Colonic mucosa (tissue), 4 donors: ENCODE measurements at regions not wholly inside any gene's neighbourhood (a gene's known extent, or its start where the extent isn't known, plus 50 kb on each side); places are given as distances from the start of the nearest gene placed in this dataset.
"Not testable (repeated sequence)": the region's sequence is repeated elsewhere in the genome, so short reads cannot be mapped to it uniquely, and the experiment has no call there.

Experiments
- DNase-seq: peaks from one replicate; pipeline ENCODE4 v3.0.0-alpha.2; 2020
- H3K27ac ChIP-seq: fragments of 200-600 bp; one replicate; pipeline ENCODE4 v1.8.0; 2021
- H3K27me3 ChIP-seq: fragments of 200-600 bp; one replicate; pipeline ENCODE4 v1.8.0; 2021
- H3K36me3 ChIP-seq: fragments of 200-600 bp; one replicate; pipeline ENCODE4 v1.8.0; 2021
- H3K4me1 ChIP-seq: fragments of 200-600 bp; one replicate; pipeline ENCODE4 v1.8.0; 2021; ENCODE audit warnings: mild to moderate bottlenecking
- H3K4me3 ChIP-seq: fragments of 200-600 bp; one replicate; pipeline ENCODE4 v1.8.0; 2021
- H3K9ac ChIP-seq, 2 donors: one replicate each; pipeline ENCODE4 v1.7.0; 2013; ENCODE audit warnings: control low read depth in 2 of 2, low read depth in 2 of 2, low read length in 2 of 2
- H3K9me3 ChIP-seq: fragments of 200-600 bp; one replicate; pipeline ENCODE4 v1.8.0; 2021
- intact Hi-C: fragments of 100-400 bp; cut with DNase I; formaldehyde crosslinking; loops from one replicate; pipeline ENCODE4 v1.14.1; 2022
- TF ChIP-seq, protein P1 (sequence below): fragments of 200-600 bp; IDR thresholded peaks from one replicate; pipeline ENCODE4 v1.8.0; 2022; ENCODE audit warnings: antibody characterized with exemption, mild to moderate bottlenecking
- donor health status: healthy.
- donor health status: DM: no; HTN: no; CAD: no.
- donor health status: DM: no; HTN: no; CAD: no.

DNA sequence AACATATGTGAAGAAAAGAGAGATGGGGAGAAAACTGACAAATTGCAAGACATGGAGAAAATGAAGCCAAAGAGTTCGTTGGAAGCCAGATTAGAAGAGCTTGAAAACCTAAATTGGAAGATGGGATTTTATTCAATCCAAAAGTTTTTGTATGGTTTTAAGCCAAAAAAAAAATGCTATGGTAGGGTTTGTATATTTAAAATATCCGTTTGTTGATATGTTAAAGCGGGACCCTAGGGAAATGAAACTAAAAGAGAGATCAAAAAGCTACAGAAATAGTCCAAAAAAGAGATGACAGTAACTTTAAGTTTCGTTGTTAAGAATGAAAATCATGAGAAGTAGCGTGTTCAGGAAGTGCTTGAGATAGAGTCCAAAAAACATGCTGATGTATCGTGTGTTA lies 617.7 kb upstream of the ADGRL2 start:
- Histone ChIP-seq H3K36me3 (no peaks in the 10 kb centered on the region), H3K9me3 (no peaks in the 10 kb centered on the region), H3K4me1 (no peaks in the 10 kb centered on the region), H3K27ac (no peak overlapping the region), H3K27me3 (no peaks in the 10 kb centered on the region), H3K9ac (no peak overlapping the region), H3K4me3 (no peak overlapping the region)
- intact Hi-C loops = no loop called here
- TF ChIP-seq, protein P1, sequence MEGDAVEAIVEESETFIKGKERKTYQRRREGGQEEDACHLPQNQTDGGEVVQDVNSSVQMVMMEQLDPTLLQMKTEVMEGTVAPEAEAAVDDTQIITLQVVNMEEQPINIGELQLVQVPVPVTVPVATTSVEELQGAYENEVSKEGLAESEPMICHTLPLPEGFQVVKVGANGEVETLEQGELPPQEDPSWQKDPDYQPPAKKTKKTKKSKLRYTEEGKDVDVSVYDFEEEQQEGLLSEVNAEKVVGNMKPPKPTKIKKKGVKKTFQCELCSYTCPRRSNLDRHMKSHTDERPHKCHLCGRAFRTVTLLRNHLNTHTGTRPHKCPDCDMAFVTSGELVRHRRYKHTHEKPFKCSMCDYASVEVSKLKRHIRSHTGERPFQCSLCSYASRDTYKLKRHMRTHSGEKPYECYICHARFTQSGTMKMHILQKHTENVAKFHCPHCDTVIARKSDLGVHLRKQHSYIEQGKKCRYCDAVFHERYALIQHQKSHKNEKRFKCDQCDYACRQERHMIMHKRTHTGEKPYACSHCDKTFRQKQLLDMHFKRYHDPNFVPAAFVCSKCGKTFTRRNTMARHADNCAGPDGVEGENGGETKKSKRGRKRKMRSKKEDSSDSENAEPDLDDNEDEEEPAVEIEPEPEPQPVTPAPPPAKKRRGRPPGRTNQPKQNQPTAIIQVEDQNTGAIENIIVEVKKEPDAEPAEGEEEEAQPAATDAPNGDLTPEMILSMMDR = no peak
- DNase-seq = no peak

DNA sequence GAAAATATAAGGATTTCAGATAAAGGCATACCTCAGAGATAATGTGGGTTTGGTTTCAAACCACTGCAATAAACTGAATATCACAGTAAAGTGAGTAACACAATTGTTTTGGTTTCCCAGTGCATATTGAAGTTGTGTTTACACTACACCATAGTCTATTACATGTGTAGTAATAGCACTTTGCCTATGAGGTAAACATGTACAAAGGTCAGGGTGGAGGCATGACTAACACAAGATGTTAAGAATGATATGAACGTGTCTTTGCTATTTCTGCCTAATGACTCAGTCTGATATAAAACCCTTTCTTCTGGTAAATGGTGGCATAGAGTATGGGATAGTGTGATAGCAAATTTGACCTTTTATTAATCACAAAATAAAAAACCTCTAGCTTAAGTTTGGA lies 621.5 kb upstream of the ADGRL2 start:
- Histone ChIP-seq H3K36me3 (no peaks in the 10 kb centered on the region), H3K27me3 (no peaks in the 10 kb centered on the region), H3K9me3 (no peaks in the 10 kb centered on the region), H3K4me3 (no peak overlapping the region), H3K27ac (no peak overlapping the region), H3K9ac (no peak overlapping the region), H3K4me1 (no peaks in the 10 kb centered on the region)
- no peak for DNase-seq
- intact Hi-C loops = no loop called here
- TF ChIP-seq, protein P1 = no peak

DNA sequence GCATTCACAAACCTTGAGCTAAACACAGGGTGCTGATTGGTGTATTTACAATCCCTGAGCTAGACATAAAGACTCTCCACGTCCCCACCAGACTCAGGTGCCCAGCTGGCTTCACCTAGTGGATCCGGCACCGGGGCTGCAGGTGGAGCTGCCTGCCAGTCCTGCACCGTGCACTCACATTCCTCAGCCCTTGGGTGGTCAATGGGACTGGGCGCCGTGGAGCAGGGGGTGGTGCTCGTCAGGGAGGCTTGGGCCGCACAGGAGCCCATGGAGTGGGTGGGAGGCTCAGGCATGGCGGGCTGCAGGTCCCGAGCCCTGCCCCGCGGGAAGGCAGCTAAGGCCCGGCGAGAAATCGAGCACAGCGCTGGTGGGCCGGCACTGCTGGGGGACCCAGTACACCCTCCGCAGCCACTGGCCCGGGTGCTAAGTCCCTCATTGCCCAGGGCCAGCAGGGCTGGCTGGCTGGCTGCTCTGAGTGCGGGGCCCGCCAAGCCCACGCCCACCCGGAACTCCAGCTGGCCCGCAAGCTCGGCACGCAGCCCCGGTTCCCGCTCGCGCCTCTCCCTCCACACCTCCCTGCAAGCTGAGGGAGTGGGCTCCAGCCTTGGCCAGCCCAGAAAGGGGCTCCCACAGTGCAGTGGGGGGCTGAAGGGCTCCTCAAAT lies 622.2 kb upstream of the ADGRL2 start:
- H3K4me3 ChIP-seq, H3K27ac ChIP-seq, H3K27me3 ChIP-seq, H3K36me3 ChIP-seq, intact Hi-C loops, H3K9me3 ChIP-seq, H3K4me1 ChIP-seq, H3K9ac ChIP-seq, DNase-seq: not testable (repeated sequence)

DNA sequence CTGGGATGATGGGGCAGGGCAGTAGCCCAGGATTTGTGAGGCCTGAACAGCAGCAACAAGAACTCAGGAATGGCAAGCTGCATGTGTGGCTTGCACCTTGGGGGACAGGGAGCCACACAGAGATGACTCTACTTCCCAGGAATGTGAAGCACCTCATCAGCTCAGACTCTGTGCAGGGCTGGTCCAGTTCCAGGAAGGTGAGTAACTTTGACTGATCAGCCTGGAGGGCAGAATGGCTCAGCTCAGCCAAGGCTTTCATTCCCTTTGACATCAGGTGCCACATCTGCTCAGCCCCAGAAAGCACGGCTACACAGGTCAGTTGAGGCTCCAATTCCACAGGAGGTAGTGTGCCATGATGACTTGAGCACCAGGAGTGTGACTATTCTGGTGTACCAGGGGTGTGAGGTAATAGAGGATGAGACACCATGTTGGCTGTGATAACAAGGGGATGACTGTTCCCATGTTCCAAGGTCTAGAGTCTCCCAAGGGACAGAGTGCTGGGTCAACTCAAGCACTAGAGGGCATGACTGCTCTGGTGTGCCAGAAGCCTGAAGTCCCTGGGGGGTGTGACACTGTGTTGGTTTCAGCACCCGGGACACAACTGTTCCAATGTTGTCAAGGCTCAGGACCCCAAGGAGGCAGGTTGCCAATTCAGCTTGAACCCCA lies 625.8 kb upstream of the ADGRL2 start:
- Histone ChIP-seq H3K9ac (no peak overlapping the region), H3K27me3 (no peaks in the 10 kb centered on the region), H3K9me3 (no peaks in the 10 kb centered on the region), H3K27ac (no peak overlapping the region), H3K4me3 (no peak overlapping the region), H3K36me3 (no peaks in the 10 kb centered on the region), H3K4me1 (no peaks in the 10 kb centered on the region)
- no peak for DNase-seq
- TF ChIP-seq, protein P1 = no peak
- intact Hi-C loops = no loop called here

DNA sequence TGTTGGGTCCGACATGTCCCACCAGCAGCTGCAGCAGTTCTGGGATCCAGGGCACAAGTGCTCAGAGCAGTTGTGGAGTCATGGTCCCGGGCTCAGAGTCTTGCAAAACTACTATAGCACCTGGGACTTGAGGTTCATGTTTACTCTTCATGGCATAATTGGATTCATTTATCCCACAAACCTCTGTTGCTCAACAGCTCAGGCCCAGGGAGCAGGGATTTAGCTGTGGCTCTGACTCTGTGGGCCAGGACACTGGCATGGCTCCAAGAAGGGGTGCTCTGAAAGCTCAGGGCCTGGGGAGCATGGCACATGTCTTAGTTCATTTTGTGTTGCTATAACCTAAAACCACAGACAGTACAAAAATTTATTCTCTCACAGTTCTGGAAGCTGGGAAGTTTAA lies 626.7 kb upstream of the ADGRL2 start:
- no peak overlapping the region for H3K9ac ChIP-seq
- H3K36me3 ChIP-seq = no peaks in the 10 kb centered on the region
- DNase-seq = no peak
- no peaks in the 10 kb centered on the region for H3K9me3 ChIP-seq
- no peaks in the 10 kb centered on the region for H3K27me3 ChIP-seq
- no peak overlapping the region for H3K4me3 ChIP-seq
- intact Hi-C loops = no loop called here
- no peak overlapping the region for H3K27ac ChIP-seq
- no peaks in the 10 kb centered on the region for H3K4me1 ChIP-seq
- TF ChIP-seq, protein P1 = no peak

DNA sequence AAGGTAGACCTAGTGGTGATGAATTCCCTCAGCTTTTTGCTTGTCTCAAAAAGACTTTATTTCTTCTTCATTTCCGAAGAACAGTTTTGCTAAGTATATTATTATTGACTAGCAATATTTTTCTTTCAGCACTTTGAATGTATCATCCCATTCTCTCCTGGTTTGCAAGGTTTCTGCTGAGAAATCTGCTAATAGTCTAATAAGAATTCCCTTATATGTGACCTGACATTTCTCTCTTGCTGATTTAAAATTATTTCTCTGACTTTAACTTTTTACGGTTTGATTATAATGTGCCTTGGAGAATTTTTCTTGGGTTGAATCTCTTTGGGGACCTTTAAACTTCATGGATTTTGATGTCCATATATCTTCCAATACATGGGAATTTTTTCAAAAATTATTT lies 628.3 kb upstream of the ADGRL2 start:
- Histone ChIP-seq H3K27me3 (no peaks in the 10 kb centered on the region), H3K9ac (no peak overlapping the region), H3K4me3 (no peak overlapping the region), H3K9me3 (no peaks in the 10 kb centered on the region), H3K4me1 (no peaks in the 10 kb centered on the region), H3K36me3 (no peaks in the 10 kb centered on the region), H3K27ac (no peak overlapping the region)
- intact Hi-C loops = no loop called here
- DNase-seq = no peak
- TF ChIP-seq, protein P1 = no peak
